HAP-1 (cell line): ENCODE measurements at regions not wholly inside any gene's neighbourhood (a gene's known extent, or its start where the extent isn't known, plus 50 kb on each side); places are given as distances from the start of the nearest gene placed in this dataset.

Source experiments
- DNase-seq, 2 experiments: peaks; one replicate each; pipeline ENCODE4 v3.0.0-alpha.2; 2016 to 2020; ENCODE audit warnings: low spot score in 2 of 2
- H3K27me3 ChIP-seq: fragments of 250-450 bp; sonication (Bioruptor Pico); 2 replicates; pipeline ENCODE4 v1.5.1; 2020; ENCODE audit warnings: low read depth, mild to moderate bottlenecking, moderate library complexity
- H3K36me3 ChIP-seq: fragments of 250-450 bp; sonication (Bioruptor Pico); replicated peaks from 2 replicates; pipeline ENCODE4 v1.5.1; 2020; ENCODE audit warnings: mild to moderate bottlenecking
- H3K4me1 ChIP-seq: fragments of 250-450 bp; sonication (Bioruptor Pico); 2 replicates; pipeline ENCODE4 v1.5.1; 2020; ENCODE audit warnings: mild to moderate bottlenecking
- H3K4me3 ChIP-seq: fragments of 250-450 bp; sonication (Bioruptor Pico); 2 replicates; pipeline ENCODE4 v1.5.1; 2020; ENCODE audit warnings: mild to moderate bottlenecking, moderate library complexity
- H3K9me3 ChIP-seq: fragments of 250-450 bp; sonication (Bioruptor Pico); 2 replicates; pipeline ENCODE4 v1.5.1; 2020; ENCODE audit warnings: mild to moderate bottlenecking, moderate library complexity
- in situ Hi-C: fragments of 300-500 bp; cut with MboI; formaldehyde crosslinking; loops from 3 replicates; pipeline ENCODE4 v1.14.3; 2020; ENCODE audit warnings: low sequenced_read_pairs, inconsistent platforms, mixed read lengths

DNA sequence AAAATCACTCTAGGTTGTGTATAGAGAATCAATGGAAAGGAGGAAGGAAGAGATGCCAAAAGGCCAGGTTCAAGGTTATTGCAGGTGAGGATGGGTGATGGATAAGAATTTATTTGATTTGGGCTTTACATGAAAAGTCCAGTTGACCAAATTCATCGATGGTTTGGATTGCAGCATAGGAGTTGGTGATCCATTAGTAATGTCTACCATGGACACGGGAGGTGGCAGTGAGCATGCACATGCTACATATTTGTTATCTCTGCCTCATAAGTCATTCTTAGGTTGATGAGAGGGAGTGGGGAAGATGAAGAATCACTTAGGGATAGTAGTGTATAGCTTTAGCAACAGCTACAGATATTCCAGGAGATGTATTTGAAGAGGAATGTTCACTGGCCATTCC, 211.4 kb downstream of the PHETA1 start:
- Histone ChIP-seq H3K9me3 (no peaks in the 10 kb centered on the region), H3K4me3 (no peak overlapping the region), H3K36me3 (no peaks in the 10 kb centered on the region), H3K4me1 (no peaks in the 10 kb centered on the region), H3K27me3 (no peaks in the 10 kb centered on the region)
- no peak for DNase-seq
- in situ Hi-C loops = no loop called here

- in situ Hi-C loops = no loop called here
- no peak for DNase-seq
Observed at GRCh38 chr12:111156304-111156703, 212.6 kb downstream of the PHETA1 start.

DNA sequence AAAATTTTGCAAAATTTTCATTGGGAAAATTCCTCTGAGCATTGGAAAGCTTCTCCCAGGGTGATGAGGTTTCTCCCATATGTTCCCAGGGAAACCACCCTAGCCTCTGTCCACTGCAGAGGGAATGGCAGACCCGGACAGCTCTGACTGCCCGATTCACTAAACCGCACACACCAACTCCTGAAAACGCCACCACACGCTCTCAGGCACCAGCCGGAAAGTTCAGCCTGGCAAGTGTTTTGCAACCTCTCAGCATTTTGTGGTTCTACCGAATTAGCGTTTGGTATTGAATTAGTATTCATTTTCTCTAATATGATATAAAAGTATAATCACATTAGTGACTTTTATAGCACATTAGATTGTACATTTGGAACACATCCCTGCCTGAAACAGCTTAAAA, 213.4 kb downstream of the PHETA1 start:
- no peak for DNase-seq
- Histone ChIP-seq H3K4me1 (no peaks in the 10 kb centered on the region), H3K36me3 (no peaks in the 10 kb centered on the region), H3K9me3 (no peaks in the 10 kb centered on the region), H3K27me3 (no peaks in the 10 kb centered on the region), H3K4me3 (no peak overlapping the region)
- in situ Hi-C loops = no loop called here

More at GRCh38 chr12:111156304-111156703, 212.6 kb downstream of the PHETA1 start:
- Histone ChIP-seq H3K9me3 (no peaks in the 10 kb centered on the region), H3K4me3 (no peak overlapping the region), H3K4me1 (no peaks in the 10 kb centered on the region), H3K36me3 (no peaks in the 10 kb centered on the region), H3K27me3 (no peaks in the 10 kb centered on the region)

- H3K27me3 ChIP-seq = no peaks in the 10 kb centered on the region
- H3K4me1 ChIP-seq = no peaks in the 10 kb centered on the region
- H3K36me3 ChIP-seq = no peaks in the 10 kb centered on the region
- in situ Hi-C loops = no loop called here
- DNase-seq = no peak
- no peak overlapping the region for H3K4me3 ChIP-seq
- no peaks in the 10 kb centered on the region for H3K9me3 ChIP-seq
Observed at GRCh38 chr12:111155020-111155419, 213.9 kb downstream of the PHETA1 start.

DNA sequence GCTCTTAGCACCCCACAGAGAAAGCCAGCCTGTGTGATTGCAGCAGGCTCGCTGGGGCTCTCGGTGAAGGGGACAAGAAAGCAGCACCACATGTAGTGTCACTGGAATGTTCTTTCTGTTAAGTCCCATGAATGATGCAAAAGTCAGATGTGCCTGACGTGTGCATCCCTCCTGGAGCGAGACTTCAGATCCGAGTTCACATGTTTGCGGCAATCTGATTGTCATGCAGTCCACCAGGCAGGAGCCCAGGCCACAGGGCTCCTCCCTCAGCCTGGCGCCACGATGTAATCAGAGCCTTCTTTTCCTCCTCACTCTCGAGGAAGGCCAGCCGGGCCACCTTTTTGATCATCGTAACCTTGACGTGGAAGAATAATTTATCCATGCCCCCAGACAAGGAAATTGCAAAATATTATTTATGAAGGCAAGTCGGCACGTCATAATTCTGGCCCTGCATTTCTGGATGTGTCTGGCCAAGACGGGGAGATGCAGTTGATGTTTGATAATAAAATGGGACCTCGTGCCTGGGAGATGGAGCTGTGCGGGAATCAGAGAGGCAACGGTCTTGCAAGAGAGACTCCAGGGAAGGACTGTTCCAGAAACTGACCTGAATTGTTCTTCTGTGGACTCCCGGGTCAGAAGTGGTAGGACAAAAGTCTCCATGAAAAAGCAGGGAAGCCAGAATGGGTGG, 214.6 kb downstream of the PHETA1 start:
- H3K27me3 ChIP-seq = no peaks in the 10 kb centered on the region

GRCh38 chr12:111152561-111152960, 216.3 kb downstream of the PHETA1 start:
- no peak overlapping the region for H3K4me3 ChIP-seq
- no peaks in the 10 kb centered on the region for H3K4me1 ChIP-seq
- DNase-seq = no peak
- no peaks in the 10 kb centered on the region for H3K36me3 ChIP-seq
- no peaks in the 10 kb centered on the region for H3K27me3 ChIP-seq
- in situ Hi-C loops = no loop called here
- no peaks in the 10 kb centered on the region for H3K9me3 ChIP-seq

More for the DNA sequence above, 214.6 kb downstream of the PHETA1 start:
- Histone ChIP-seq H3K4me1 (no peaks in the 10 kb centered on the region), H3K9me3 (no peaks in the 10 kb centered on the region), H3K4me3 (no peak overlapping the region), H3K36me3 (no peaks in the 10 kb centered on the region)
- in situ Hi-C loops = no loop called here
- no peak for DNase-seq

GRCh38 chr12:111150921-111151840, 217.7 kb downstream of the PHETA1 start:
- in situ Hi-C loops = no loop called here
- Histone ChIP-seq H3K36me3 (no peaks in the 10 kb centered on the region), H3K4me1 (no peaks in the 10 kb centered on the region), H3K27me3 (no peaks in the 10 kb centered on the region), H3K4me3 (no peak overlapping the region), H3K9me3 (no peaks in the 10 kb centered on the region)
- no peak for DNase-seq

DNA sequence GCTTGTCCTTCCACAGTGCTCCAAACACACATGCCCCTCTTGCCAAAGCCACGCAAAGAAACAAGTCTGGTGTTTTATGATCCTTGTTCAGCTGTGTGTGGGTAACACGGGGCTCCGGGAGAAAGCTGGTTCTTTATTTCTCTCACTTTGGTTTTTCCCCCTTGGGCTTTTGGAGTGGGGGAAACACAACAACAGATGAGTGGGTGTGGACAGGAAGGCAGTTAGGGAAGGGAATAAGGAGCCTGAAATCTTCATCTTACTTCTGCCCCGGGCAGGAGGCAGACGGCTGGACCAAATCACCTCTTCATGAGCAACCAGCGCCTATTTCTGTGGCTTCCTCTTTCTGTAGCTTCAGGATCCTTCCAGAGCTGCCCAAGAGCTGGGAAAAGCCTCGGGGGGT, 218.5 kb downstream of the PHETA1 start:
- in situ Hi-C loops = no loop called here
- Histone ChIP-seq H3K36me3 (no peaks in the 10 kb centered on the region), H3K4me1 (no peaks in the 10 kb centered on the region), H3K27me3 (no peaks in the 10 kb centered on the region), H3K4me3 (no peak overlapping the region), H3K9me3 (no peaks in the 10 kb centered on the region)
- DNase-seq = no peak

- in situ Hi-C loops = no loop called here
- Histone ChIP-seq H3K4me1 (no peaks in the 10 kb centered on the region), H3K36me3 (no peaks in the 10 kb centered on the region), H3K27me3 (no peaks in the 10 kb centered on the region), H3K9me3 (no peaks in the 10 kb centered on the region), H3K4me3 (no peak overlapping the region)
- DNase-seq = no peak
Observed at GRCh38 chr12:111149299-111149698, 219.6 kb downstream of the PHETA1 start.

DNA sequence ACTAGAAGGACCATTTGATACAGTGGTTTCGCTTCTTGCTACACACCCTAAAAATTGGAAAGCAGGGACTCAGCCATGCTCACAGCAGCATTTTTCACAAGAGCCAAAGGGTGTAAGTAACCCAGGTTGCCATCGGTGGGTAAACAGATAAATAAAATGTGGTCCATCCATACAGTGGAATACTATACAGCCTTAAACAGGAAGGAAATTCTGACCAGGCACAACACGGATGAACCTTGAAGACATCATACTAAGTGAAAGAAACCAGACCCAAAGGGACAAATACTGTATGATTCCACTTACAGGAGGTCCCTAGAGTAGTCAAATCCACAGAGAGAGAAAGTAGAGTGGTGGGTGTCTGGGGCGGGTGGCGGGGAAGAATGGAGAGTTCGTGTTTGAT, 220.9 kb downstream of the PHETA1 start:
- DNase-seq = no peak
- in situ Hi-C loops = no loop called here
- Histone ChIP-seq H3K36me3 (no peaks in the 10 kb centered on the region), H3K4me1 (no peaks in the 10 kb centered on the region), H3K4me3 (no peak overlapping the region), H3K27me3 (no peaks in the 10 kb centered on the region), H3K9me3 (no peaks in the 10 kb centered on the region)

DNA sequence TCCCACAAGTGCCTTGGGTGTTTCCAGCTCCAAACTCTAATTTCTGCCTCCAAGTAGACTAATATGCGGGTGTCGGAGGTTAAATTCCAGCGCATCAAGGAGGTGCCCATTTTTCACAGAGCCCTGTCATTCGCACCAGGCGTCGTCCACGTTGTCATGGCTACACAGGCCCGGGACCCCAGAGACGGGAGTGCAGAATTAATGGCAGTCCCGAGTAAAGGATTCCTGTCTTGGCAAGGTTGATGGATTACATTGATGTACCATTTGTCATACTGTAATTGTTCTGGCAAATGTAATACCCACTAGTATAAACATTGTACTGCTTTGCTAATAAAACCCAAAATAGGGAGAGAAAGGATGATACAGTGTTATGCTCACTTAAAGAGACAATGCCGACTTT, 222.9 kb upstream of the MYL2 start:
- in situ Hi-C loops = no loop called here
- H3K36me3 ChIP-seq = no peaks in the 10 kb centered on the region
- no peaks in the 10 kb centered on the region for H3K9me3 ChIP-seq
- no peak for DNase-seq
- H3K4me3 ChIP-seq = no peak overlapping the region
- no peaks in the 10 kb centered on the region for H3K4me1 ChIP-seq
- peaks cover 3% of the 10 kb centered on the region; the same call in 1 of the 2 replicates for H3K27me3 ChIP-seq

DNA sequence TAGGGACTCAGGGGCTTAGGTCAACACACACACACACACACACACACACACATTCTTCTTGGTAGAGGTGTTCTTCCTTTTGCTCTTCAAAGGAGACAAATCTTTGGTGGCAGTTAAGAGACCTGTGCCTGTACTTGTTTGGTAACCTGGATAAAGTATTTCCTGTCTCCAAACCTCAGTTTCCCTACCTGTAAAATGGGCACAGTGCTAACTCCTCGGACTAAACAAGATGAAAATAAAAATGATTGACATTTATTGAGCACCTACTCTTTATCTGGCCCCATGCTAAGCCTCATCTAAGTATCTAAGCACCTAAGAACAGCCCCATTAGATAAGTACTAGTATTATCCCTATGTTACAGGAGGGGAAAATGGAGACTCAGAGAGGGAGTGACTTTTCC, 220.8 kb upstream of the MYL2 start:
- in situ Hi-C loops = no loop called here
- no peak for DNase-seq
- Histone ChIP-seq H3K4me3 (no peak overlapping the region), H3K4me1 (no peaks in the 10 kb centered on the region), H3K27me3 (peaks cover 3% of the 10 kb centered on the region; the same call in 1 of the 2 replicates), H3K36me3 (no peaks in the 10 kb centered on the region), H3K9me3 (no peaks in the 10 kb centered on the region)

- Histone ChIP-seq H3K36me3 (no peaks in the 10 kb centered on the region), H3K27me3 (peaks cover 3% of the 10 kb centered on the region; the same call in 1 of the 2 replicates), H3K4me3 (no peak overlapping the region), H3K9me3 (no peaks in the 10 kb centered on the region), H3K4me1 (no peaks in the 10 kb centered on the region)
- no peak for DNase-seq
- in situ Hi-C loops = no loop called here
Observed at GRCh38 chr12:111138016-111138415, 217.6 kb upstream of the MYL2 start.

- peaks cover 3% of the 10 kb centered on the region; the same call in 1 of the 2 replicates for H3K9me3 ChIP-seq
- no peak for DNase-seq
- H3K4me1 ChIP-seq = no peaks in the 10 kb centered on the region
- H3K27me3 ChIP-seq = no peaks in the 10 kb centered on the region
- no peaks in the 10 kb centered on the region for H3K36me3 ChIP-seq
- in situ Hi-C loops = no loop called here
- H3K4me3 ChIP-seq = no peak overlapping the region
Observed at GRCh38 chr12:111135293-111135832, 215.0 kb upstream of the MYL2 start.
